WTC11 (cell line): ENCODE measurements at regions not wholly inside any gene's neighbourhood (a gene's known extent, or its start where the extent isn't known, plus 50 kb on each side); places are given as distances from the start of the nearest gene placed in this dataset.

Experiments
- MYBL2 ChIP-seq: sonication (generic); formaldehyde crosslinking; IDR thresholded peaks from 2 replicates; pipeline ENCODE4 v1.8.1; 2023; ENCODE audit warnings: mild to moderate bottlenecking, moderate library complexity, missing genetic modification reagents
- TEAD1 ChIP-seq: sonication (generic); formaldehyde crosslinking; IDR thresholded peaks from 2 replicates; pipeline ENCODE4 v1.8.0; 2022; ENCODE audit warnings: mild to moderate bottlenecking, missing genetic modification reagents
- TEAD4 ChIP-seq: sonication (generic); formaldehyde crosslinking; IDR thresholded peaks from 2 replicates; pipeline ENCODE4 v1.8.0; 2022; ENCODE audit warnings: mild to moderate bottlenecking, missing genetic modification reagents
- TP53 ChIP-seq: sonication (generic); formaldehyde crosslinking; IDR thresholded peaks from 2 replicates; pipeline ENCODE4 v1.8.1; 2023; ENCODE audit warnings: mild to moderate bottlenecking, missing genetic modification reagents
- ZNF512 ChIP-seq: sonication (generic); formaldehyde crosslinking; IDR thresholded peaks from 2 replicates; pipeline ENCODE4 v1.8.1; 2022; ENCODE audit warnings: missing genetic modification reagents, borderline replicate concordance
- TF ChIP-seq, protein P1 (sequence below): fragments of 200-600 bp; IDR thresholded peaks from 2 replicates; pipeline ENCODE4 v1.8.0; 2022; ENCODE audit warnings: antibody characterized with exemption

DNA sequence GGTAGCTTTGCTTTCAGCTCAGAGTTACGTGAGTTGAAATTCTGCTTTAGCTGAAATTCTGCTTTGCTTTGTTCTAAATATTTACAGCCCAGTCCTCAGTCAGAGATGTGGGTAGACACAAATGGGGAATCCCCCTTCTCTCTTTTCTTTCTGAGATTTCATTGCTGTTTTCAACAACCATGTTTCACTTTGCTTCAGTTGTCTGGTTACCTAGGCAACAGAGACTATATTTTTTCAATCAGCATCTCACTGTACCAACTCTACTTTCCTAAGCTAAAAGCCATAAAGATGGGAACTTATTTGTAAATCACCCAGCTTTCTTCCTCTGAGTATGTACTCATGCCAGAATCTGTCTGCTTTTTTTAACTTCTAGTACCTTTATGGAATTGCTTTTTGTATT is 509.0 kb downstream of the OLFM4 start:
- TF ChIP-seq, protein P1, sequence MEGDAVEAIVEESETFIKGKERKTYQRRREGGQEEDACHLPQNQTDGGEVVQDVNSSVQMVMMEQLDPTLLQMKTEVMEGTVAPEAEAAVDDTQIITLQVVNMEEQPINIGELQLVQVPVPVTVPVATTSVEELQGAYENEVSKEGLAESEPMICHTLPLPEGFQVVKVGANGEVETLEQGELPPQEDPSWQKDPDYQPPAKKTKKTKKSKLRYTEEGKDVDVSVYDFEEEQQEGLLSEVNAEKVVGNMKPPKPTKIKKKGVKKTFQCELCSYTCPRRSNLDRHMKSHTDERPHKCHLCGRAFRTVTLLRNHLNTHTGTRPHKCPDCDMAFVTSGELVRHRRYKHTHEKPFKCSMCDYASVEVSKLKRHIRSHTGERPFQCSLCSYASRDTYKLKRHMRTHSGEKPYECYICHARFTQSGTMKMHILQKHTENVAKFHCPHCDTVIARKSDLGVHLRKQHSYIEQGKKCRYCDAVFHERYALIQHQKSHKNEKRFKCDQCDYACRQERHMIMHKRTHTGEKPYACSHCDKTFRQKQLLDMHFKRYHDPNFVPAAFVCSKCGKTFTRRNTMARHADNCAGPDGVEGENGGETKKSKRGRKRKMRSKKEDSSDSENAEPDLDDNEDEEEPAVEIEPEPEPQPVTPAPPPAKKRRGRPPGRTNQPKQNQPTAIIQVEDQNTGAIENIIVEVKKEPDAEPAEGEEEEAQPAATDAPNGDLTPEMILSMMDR, result no peak
- TF ChIP-seq MYBL2 (no peak), ZNF512 (CRISPR knock-in tag) (no peak), TP53 (no peak), TEAD4 (CRISPR knock-in tag) (no peak), TEAD1 (CRISPR knock-in tag) (no peak)
